ENCODE measurements at regions not wholly inside any gene's neighbourhood (a gene's known extent, or its start where the extent isn't known, plus 50 kb on each side); places are given as distances from the start of the nearest gene placed in this dataset.

DNA sequence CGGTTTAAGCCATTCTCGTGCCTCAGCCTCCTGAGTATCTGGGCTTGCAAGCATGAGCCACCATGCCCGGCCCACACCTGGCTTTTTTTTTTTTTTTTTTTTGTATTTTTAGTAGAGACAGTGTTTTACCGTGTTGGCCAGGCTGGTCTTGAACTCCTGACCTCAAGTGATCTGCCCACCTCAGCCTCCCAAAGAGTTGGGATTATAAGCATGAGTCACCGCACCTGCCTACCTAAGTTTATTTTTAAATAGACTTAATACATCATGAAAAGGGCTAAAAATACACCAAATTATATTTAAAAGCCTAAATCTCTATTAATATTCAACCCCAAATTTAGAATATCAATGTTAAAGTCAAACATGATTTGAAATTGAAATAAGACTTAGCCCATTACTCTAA, 250.8 kb upstream of the MC4R start:
- Histone ChIP-seq H3K4ac (replicated peaks; ENCODE audit: insufficient read length, low read depth, low read length) (no peak overlapping the region), H2AFZ (ENCODE audit: low read length) (no peak overlapping the region)
- CTCF ChIA-PET (ENCODE audit: partially characterized antibody), result no interaction called here

More for the DNA sequence above, 250.8 kb upstream of the MC4R start:
- TF ChIP-seq TBP (IDR thresholded peaks at IDR 0.05; ENCODE audit: low read depth, low read length), result no peak
- TF ChIP-seq NRF1 (IDR thresholded peaks at IDR 0.05; ENCODE audit: low read depth, low read length), result no peak
- no peak for TF ChIP-seq SP4 (IDR thresholded peaks at IDR 0.05; ENCODE audit: low read length)
- no peak for TF ChIP-seq RNF2 (IDR thresholded peaks at IDR 0.05; ENCODE audit: borderline replicate concordance, low read depth, low read length, missing control alignments, poor library complexity, severe bottlenecking)
- no peak for TF ChIP-seq POLR2AphosphoS5 (IDR thresholded peaks at IDR 0.05; ENCODE audit: low read depth, low read length)
- TF ChIP-seq HDAC2 (IDR thresholded peaks at IDR 0.05; ENCODE audit: borderline replicate concordance in 1 of 2, low read depth in 2 of 2, low read length in 2 of 2), result no peak
- no peak for TF ChIP-seq SP2 (IDR thresholded peaks at IDR 0.05; ENCODE audit: low read length)
- TF ChIP-seq NANOG (IDR thresholded peaks at IDR 0.05; ENCODE audit: insufficient read depth, low read depth, low read length, poor library complexity, severe bottlenecking), result no peak
- TF ChIP-seq BACH1 (IDR thresholded peaks at IDR 0.05; ENCODE audit: low read length), result no peak
- TF ChIP-seq, protein P1, sequence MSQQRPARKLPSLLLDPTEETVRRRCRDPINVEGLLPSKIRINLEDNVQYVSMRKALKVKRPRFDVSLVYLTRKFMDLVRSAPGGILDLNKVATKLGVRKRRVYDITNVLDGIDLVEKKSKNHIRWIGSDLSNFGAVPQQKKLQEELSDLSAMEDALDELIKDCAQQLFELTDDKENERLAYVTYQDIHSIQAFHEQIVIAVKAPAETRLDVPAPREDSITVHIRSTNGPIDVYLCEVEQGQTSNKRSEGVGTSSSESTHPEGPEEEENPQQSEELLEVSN (IDR thresholded peaks at IDR 0.05), result no peak
- TF ChIP-seq RFX5 (IDR thresholded peaks at IDR 0.05; ENCODE audit: borderline replicate concordance, low read depth, low read length), result no peak
- TF ChIP-seq ASH2L (IDR thresholded peaks at IDR 0.05; ENCODE audit: low read length), result no peak
- no peak for TF ChIP-seq CBX8 (IDR thresholded peaks at IDR 0.05; ENCODE audit: borderline replicate concordance, low read depth, low read length)
- Histone ChIP-seq H3K18ac (ENCODE audit: extremely low read depth, low read length) (no peak overlapping the region), H3K23ac (ENCODE audit: insufficient read length) (no peak overlapping the region), H4K91ac (replicated peaks; ENCODE audit: insufficient read length, low read length) (no peak overlapping the region), H3K56ac (replicated peaks; ENCODE audit: insufficient read length, low read depth, low read length) (no peak overlapping the region), H3K14ac (ENCODE audit: insufficient read length) (no peak overlapping the region), H2BK20ac (ENCODE audit: low read length) (no peak overlapping the region), H3K27ac (ENCODE audit: low read depth, low read length) (no peak overlapping the region), H2BK5ac (ENCODE audit: low read depth, low read length) (no peak overlapping the region), H2BK120ac (replicated peaks; ENCODE audit: low read depth, low read length) (no peak overlapping the region), H2AK5ac (ENCODE audit: low read depth, low read length) (no peak overlapping the region), H4K5ac (ENCODE audit: insufficient read length, low read depth, low read length) (no peak overlapping the region), H3K27me3 (replicated peaks in 1 of 4; ENCODE audit: control insufficient read depth in 3 of 4, extremely low read depth in 1 of 4, insufficient read depth in 3 of 4, low read length in 3 of 4) (no peaks in the 10 kb centered on the region), H2BK15ac (ENCODE audit: low read length) (no peak overlapping the region), H4K20me1 (replicated peaks in 1 of 2; ENCODE audit: control insufficient read depth in 1 of 2, insufficient read depth in 2 of 2, low read length in 2 of 2) (no peaks in the 10 kb centered on the region), H3K4me1 (replicated peaks in 1 of 4; ENCODE audit: control insufficient read depth in 3 of 4, insufficient read depth in 4 of 4, low read length in 3 of 4) (no peaks in the 10 kb centered on the region), H3K36me3 (ENCODE audit: control insufficient read depth in 2 of 4, insufficient read depth in 4 of 4, low read length in 3 of 4) (no peaks in the 10 kb centered on the region), H4K8ac (ENCODE audit: extremely low read depth, insufficient read depth, low read length) (no peak overlapping the region), H3K4me3 (ENCODE audit: extremely low read depth in 1 of 4, insufficient read depth in 2 of 4, low read depth in 3 of 4, low read length in 4 of 4) (no peak overlapping the region), H3K9me3 (ENCODE audit: insufficient read depth in 2 of 2, low read depth in 1 of 2, low read length in 1 of 2) (no peaks in the 10 kb centered on the region), H2BK12ac (ENCODE audit: low read depth, low read length) (no peak overlapping the region), H3K79me1 (ENCODE audit: low read depth, low read length) (no peaks in the 10 kb centered on the region), H3K9ac (replicated peaks in 1 of 4; ENCODE audit: extremely low read depth in 1 of 4, low read depth in 3 of 4, low read length in 3 of 4) (no peak overlapping the region), H3K4me2 (ENCODE audit: insufficient read depth in 1 of 2, low read depth in 2 of 2, low read length in 2 of 2) (no peak overlapping the region), H3K23me2 (ENCODE audit: low read depth, low read length) (no peaks in the 10 kb centered on the region), H3K79me2 (ENCODE audit: control insufficient read depth in 1 of 2, insufficient read depth in 2 of 2, low read length in 2 of 2) (no peaks in the 10 kb centered on the region)
- no peak for DNase-seq (ENCODE audit: low read depth in 1 of 2, low spot score in 2 of 2)
- POLR2A ChIA-PET (ENCODE audit: partially characterized antibody), result no interaction called here
- FAIRE-seq, result no peak
- WGBS, 2 experiments (ENCODE audit: extremely low coverage in 1 of 2, insufficient coverage in 1 of 2, insufficient read length in 1 of 2, insufficient replicate concordance in 2 of 2, low coverage in 1 of 2, low lambda C conversion rate in 2 of 2, missing lambda C conversion rate in 1 of 2), result 98% methylated on average over 4 of the region's 5 CpGs; no CpG with 5 or more reads in 1 of the 2 experiments

Measured in H1 (cell line).